HG03135 (cell line): ENCODE measurements at regions not wholly inside any gene's neighbourhood (a gene's known extent, or its start where the extent isn't known, plus 50 kb on each side); places are given as distances from the start of the nearest gene placed in this dataset.

Experiments
- ATAC-seq: cut with Tn5 transposase; IDR thresholded peaks from one replicate; pipeline ENCODE4 v1.9.1; 2021; ENCODE audit warnings: mild to moderate bottlenecking, moderate library complexity; ENCODE audit not compliant: unreplicated experiment

DNA sequence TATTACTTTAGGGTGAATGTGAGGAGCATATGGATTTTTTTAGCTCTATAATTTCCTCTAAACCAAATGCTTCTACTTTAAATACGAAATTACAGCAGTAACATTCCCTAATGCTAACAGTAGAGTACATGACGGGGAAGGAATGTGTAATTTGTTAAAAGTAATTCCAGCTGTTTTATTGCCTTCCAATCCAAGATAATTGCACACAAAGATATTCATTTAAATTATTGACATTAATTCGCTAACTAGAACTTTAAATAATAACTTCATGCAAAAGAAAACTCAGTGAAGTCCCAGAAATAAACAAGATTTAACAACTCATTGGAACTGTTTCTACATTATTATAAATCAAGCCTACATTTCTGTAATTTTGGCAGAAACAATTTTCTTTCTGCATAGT, 261.4 kb upstream of the CFAP20DC start:
- ATAC-seq, result no peak

DNA sequence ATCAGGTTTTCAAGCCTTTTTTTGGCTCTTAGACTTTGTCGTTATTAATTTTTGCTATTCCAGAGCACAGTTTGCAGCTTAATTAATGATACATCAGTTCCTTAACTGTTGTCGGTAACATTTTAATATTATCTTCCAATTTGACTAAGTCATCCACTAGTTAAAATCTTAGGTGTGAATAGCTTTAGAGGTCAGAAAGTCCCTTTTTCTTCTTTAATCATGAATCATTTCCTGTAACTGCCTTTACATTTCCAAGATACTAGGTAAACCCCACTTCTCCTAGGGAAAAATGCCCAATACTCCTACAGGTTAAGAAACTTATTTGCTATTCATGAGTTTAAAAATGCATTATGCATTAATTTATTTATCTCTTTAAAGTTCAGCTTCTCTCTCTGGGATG, 260.9 kb upstream of the CFAP20DC start:
- ATAC-seq, result no peak

DNA sequence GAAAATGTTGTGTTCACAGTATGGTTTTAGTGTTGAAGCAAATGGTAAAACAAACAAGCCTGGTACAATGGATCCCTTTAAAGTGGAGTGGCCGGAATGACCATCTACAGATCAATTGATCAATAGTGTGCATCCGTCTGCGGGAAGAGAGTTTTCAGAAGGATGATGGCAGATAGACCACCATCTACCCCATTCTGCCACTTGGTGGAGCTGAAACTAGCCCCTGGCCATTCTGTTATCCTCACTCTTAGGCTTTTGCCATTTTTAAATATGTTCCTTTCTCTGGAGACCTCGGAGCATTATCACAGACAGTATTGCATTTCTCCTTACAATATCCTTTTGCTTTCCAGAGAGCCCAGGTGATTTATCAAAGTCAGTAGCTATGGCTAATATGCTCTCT, 258.9 kb upstream of the CFAP20DC start:
- no peak for ATAC-seq

DNA sequence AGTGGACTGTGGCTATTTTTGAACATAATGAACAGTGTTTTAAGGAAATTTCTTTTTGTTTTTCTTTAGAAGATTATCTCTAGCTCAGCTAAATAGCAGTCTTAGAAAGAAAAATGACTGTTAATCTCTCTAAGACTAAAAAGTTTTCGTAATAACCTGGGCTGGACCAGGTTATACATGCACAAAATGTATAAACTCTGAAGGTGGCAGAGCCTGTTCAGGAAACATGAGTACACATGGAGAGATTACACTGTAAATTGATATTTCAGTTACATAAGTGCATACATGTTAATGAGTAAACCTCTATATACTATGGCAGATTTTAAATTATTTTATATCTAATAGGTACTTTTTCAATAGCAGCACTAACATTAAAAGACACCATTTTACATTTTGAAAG, 258.2 kb upstream of the CFAP20DC start:
- ATAC-seq, result no peak

GRCh38 chr3:59306436-59306835, 256.6 kb upstream of the CFAP20DC start:
- no peak for ATAC-seq

DNA sequence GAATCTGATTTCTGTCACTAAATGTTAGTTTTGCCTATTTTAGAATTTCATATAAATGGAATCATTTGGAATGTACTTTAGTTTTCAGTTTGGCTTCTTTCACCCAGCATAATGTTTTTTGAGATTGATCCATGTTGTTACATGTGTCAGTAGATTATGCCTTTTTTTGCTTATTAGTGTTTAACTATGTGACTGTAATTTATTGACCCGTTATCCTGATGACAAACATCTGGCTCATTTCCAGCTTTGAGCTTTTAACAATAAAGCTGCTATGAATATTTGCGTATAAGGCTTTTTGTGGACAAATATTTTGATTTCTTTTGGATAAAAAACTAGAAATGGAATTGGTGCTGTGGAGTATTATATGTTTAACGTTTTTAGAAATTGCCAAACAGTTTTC, 254.5 kb upstream of the CFAP20DC start:
- ATAC-seq, result no peak

DNA sequence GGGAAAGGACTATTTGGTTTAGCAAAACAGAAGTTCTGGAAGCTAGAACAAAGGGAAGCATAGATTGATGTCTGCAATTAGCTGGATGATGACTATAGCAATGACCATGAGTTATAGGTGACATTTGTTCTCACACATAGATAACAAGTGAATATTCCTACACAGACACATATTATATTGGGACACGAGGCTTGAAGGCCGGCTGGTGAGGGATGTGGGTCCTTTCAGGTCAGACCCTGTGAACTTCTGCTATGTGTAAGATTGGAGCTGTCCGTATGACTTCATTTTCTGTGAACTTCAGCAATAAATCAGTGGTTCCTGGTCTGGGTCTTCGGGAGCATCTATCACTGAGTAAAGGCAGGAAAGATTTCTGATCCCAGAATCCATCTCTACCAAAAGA, 253.6 kb upstream of the CFAP20DC start:
- ATAC-seq, result no peak

DNA sequence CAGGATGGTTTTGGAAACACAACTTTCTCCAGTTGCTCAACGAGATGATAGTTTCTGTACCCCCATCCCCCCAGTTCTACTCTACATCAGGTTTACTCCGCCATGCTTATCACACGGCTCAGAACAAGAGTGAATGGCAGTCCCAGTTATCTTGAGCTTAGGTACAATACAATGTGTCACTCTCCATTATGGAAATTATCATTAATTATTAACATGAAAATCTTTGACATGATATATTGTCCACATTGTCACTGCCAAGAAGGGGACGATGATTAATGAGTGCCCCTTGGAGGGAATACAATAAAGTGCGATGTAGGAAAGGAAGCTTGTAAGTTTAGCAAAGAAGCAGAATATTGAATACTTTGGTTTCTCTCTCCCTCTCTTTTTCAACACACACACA, 252.6 kb upstream of the CFAP20DC start:
- no peak for ATAC-seq

DNA sequence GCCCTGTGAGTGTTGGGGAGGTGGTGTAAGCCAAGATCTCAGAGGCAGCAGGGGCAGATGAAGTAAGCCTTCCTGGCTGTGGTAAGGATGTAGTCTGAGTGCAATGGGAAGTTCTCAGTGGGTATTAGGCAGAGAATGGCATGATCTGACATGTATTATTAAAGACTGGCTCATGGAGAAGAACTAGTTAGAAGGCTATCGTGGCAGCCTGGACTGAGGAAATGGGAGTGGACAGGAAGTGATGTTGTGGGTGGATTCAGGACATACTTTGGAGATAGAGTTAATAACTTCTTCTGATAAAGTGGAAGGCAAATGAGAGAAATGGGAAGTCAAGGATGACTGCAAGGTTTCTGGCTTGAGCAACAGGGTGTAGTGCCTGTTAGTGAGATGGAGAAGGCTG, 250.9 kb upstream of the CFAP20DC start:
- no peak for ATAC-seq

- ATAC-seq, result no peak
These were observed 249.7 kb upstream of the CFAP20DC start for GRCh38 chr3:59299561-59299960.

GRCh38 chr3:59290358-59290757, 240.5 kb upstream of the CFAP20DC start:
- ATAC-seq, result no peak

- no peak for ATAC-seq
These were observed 240.0 kb upstream of the CFAP20DC start for GRCh38 chr3:59289831-59290230.

GRCh38 chr3:59288951-59289350, 239.1 kb upstream of the CFAP20DC start:
- ATAC-seq, result no peak

- ATAC-seq, result no peak
These were observed 237.1 kb upstream of the CFAP20DC start for GRCh38 chr3:59286791-59287531.

DNA sequence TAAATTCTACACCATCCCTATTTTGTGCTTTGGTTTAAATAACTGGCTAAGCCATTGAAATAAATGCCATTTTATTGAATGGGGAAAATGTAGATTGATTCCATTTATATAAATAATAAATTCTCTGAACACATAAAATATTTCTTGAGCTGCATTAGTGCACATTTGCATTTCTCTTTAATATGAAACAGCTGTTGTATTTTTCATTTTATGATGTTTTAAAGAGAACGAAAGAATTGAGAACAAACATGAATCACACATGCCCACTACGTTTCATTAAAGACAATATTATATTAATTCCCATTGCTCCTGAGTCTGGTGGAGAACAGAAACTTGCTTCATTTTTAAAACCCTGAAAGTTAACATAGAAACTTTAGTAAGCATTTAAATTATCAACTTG, 235.7 kb upstream of the CFAP20DC start:
- ATAC-seq, result no peak

GRCh38 chr3:59284926-59285325, 235.1 kb upstream of the CFAP20DC start:
- no peak for ATAC-seq

DNA sequence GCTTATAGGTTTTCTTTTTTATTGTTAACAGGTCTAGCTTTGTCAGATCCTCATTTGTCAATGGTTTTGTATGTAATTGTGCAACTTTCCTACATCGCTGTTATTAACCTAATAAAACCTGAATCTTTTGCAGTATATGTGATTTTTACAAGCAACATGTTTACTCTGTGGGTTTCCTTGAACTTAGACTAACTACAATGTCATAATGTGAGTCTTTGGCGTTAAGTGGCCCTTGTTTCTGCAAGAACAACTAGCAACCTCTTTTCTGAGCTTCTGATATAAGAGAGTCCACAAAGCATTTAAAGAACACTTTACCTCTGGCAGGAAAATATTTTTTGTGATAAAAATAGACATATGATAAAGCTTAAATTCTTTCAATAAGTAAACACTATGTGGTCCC, 230.3 kb upstream of the CFAP20DC start:
- ATAC-seq, result no peak

DNA sequence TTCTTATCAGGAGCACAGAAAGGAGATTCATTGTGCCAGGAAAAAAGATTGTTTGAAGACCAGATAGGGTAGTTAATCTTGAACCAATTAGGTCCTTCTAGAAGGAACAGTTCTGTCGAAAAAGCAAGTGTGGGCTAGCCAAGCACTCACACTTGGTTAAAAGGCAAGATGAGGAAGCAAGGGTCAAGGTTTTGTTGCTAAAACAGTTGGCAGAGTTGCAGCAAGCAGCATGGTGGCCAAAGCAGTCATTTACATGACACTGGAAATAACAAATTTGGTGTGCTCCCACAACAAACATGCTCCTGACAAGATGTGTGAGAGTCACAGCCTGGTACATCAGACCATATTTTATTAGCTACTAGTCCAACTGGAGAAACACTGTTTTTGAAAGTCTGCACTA, 228.0 kb upstream of the CFAP20DC start:
- ATAC-seq, result no peak

DNA sequence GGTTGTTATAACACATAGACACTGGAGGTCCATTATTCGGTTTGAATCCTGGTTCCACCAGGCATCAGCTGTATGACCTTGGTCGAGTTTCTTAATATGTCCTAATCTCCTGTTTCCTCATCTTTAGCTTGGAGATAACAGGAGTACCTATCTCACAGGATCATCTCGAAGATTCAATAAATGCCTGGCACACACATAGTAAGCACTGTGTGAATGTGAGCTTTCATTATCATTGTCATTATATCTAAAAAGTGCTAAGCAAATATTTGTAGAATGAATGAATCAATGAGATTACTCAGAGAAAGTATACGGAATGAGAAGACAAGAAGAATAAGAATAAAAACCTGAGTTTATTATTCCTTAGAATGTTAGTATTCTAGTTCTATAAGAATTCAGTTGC, 227.4 kb upstream of the CFAP20DC start:
- no peak for ATAC-seq

DNA sequence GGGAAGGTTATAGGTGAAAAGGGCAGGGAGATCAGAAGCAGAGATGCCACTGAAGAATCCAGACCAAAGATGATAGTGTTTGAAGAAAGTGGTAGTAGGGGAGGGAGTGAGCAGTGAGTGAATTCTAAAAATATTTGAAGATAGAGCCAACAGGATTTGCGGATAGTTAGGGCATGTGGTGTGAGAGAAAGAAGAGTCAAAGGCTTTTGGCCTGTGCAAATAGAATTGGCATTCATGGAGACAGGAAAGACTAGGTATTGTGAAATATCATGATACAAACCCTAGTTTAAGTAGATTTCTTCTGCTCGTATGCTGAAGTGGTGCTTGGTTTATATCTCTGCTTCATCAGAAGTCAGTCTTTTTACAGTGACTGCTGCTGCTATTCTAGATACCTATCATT, 224.2 kb upstream of the CFAP20DC start:
- ATAC-seq, result no peak

DNA sequence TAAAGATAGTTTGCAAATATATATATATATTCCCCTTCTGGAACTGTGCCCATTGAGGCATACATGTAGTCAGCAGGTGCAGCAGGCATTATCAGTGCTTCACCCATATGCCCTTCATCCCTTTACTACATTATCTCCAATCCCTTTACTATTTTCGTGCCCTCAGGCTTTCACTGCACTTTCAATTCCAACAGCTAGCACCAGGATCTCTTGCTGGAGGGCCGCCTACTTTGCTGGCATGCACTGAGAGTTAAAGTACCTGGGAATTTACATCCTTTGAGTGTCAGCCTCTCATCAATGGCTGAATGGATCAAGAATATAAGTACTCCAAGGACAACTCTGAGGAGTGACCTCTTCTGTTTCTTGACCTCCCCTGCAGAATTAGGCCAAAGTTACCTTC, 222.1 kb upstream of the CFAP20DC start:
- ATAC-seq, result no peak

DNA sequence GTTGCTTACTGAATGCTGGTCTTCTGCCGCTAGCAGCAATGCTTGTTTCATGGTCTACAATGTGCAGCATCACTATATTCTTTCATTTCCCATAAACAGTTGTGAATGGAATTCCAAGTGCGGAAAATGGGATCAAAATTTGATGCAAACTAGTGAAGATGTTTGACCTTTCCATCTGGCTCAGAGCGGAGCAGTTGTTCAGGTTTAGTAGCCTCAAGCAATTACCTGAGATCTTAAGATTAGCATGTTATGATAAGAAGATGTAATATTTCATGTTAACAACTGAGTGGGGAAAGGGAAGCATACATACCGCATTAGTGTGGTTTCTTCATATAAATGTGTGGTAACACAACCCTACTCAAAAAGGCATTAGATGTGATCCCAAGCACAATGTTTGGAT, 221.1 kb upstream of the CFAP20DC start:
- no peak for ATAC-seq

DNA sequence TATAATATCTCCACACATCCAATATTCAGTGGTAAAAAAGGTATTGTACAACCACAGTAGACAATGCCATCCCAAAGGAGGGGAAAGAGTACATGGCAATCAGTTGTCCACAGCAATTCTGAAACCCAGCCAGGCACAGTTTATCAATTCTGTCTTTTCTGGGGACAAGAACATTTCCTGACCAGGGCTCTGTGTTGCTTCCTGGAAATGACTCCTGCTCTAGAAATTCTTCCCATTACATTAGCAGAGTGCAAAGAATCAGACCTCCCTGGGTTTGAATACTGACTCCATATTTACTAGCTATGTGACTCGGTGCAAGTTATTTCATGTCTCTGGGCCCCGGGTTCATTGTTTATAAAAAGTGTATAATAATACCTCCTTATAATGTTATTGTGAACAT, 220.4 kb upstream of the CFAP20DC start:
- ATAC-seq, result no peak
